H1 (cell line): ENCODE measurements at regions not wholly inside any gene's neighbourhood (a gene's known extent, or its start where the extent isn't known, plus 50 kb on each side); places are given as distances from the start of the nearest gene placed in this dataset.

Experiments
- CTCF ChIA-PET: fragments of 300-600 bp; sonication (Branson Sonifier 250); formaldehyde crosslinking; loops from one replicate; lab custom pipeline; 2021; ENCODE audit not compliant: partially characterized antibody; lab: Charles Lee
- POLR2A ChIA-PET: fragments of 300-600 bp; sonication (Branson Sonifier 250); formaldehyde crosslinking; loops from one replicate; lab custom pipeline; 2021; ENCODE audit warnings: inconsistent platforms; ENCODE audit not compliant: partially characterized antibody; lab: Charles Lee
- DNase-seq, 2 experiments: peaks; one replicate each; pipeline versions ENCODE4 v3.0.0 to v3.0.0-alpha.2; 2010 to 2022; ENCODE audit warnings: low spot score in 2 of 2, low read depth in 1 of 2, mixed read lengths in 1 of 2
- FAIRE-seq: peaks from 2 replicates; lab custom pipeline; 2011; peaks lifted over from hg19 to GRCh38; lab: Jason Lieb, UNC
- H2AFZ ChIP-seq: 2 replicates; pipeline ENCODE4 v1.8.1; 2012; ENCODE audit warnings: low read length, inconsistent platforms
- H2AK5ac ChIP-seq: 2 replicates; pipeline ENCODE4 v1.6.1; 2013; ENCODE audit warnings: low read depth, low read length
- H2BK120ac ChIP-seq: replicated peaks from 2 replicates; pipeline ENCODE3; 2013; ENCODE audit warnings: low read depth, low read length, inconsistent platforms
- H2BK12ac ChIP-seq: 2 replicates; pipeline ENCODE4 v1.6.1; 2013; ENCODE audit warnings: low read depth, low read length
- H2BK15ac ChIP-seq: 2 replicates; pipeline ENCODE4 v1.6.1; 2013; ENCODE audit warnings: low read length
- H2BK20ac ChIP-seq: 2 replicates; pipeline ENCODE4 v1.6.1; 2013; ENCODE audit warnings: low read length
- H2BK5ac ChIP-seq: 2 replicates; pipeline ENCODE4 v1.6.1; 2013; ENCODE audit warnings: low read depth, low read length
- H3K14ac ChIP-seq: 2 replicates; pipeline ENCODE4 v1.6.1; 2013; ENCODE audit warnings: inconsistent platforms; ENCODE audit not compliant: insufficient read length
- H3K18ac ChIP-seq: 2 replicates; pipeline ENCODE4 v1.6.1; 2013; ENCODE audit warnings: low read length; ENCODE audit errors: extremely low read depth
- H3K23ac ChIP-seq: 2 replicates; pipeline ENCODE4 v1.6.1; 2013; ENCODE audit warnings: inconsistent platforms; ENCODE audit not compliant: insufficient read length
- H3K23me2 ChIP-seq: 2 replicates; pipeline ENCODE4 v1.6.1; 2013; ENCODE audit warnings: low read depth, low read length
- H3K27ac ChIP-seq: 2 replicates; pipeline ENCODE4 v1.6.1; 2011; ENCODE audit warnings: low read depth, low read length, inconsistent platforms
- H3K27me3 ChIP-seq, 4 experiments: replicated peaks in 1 of 4; 1 replicate in 1 of 4; 2 replicates in 3 of 4; pipeline versions ENCODE4 v1.6.1 to v1.8.1; 2011 to 2013; ENCODE audit warnings: low read length in 3 of 4, mild to moderate bottlenecking in 3 of 4, inconsistent platforms in 2 of 4, mixed read lengths in 2 of 4, moderate library complexity in 1 of 4; ENCODE audit not compliant: control insufficient read depth in 3 of 4, insufficient read depth in 3 of 4; ENCODE audit errors: extremely low read depth in 1 of 4
- H3K36me3 ChIP-seq, 4 experiments: 2 replicates each; pipeline versions ENCODE4 v1.6.1 to v1.8.1; 2011 to 2013; ENCODE audit warnings: mild to moderate bottlenecking in 4 of 4, low read length in 3 of 4, moderate library complexity in 2 of 4, control low read depth in 1 of 4, inconsistent platforms in 1 of 4; ENCODE audit not compliant: insufficient read depth in 4 of 4, control insufficient read depth in 2 of 4
- H3K4ac ChIP-seq: replicated peaks from 2 replicates; pipeline ENCODE3; 2013; ENCODE audit warnings: low read length, low read depth, mixed read lengths, inconsistent platforms; ENCODE audit not compliant: insufficient read length
- H3K4me1 ChIP-seq, 4 experiments: replicated peaks in 1 of 4; 1 replicate in 1 of 4; 2 replicates in 3 of 4; pipeline versions ENCODE4 v1.6.1 to v1.8.1; 2011 to 2013; ENCODE audit warnings: low read length in 3 of 4, inconsistent platforms in 2 of 4, mixed read lengths in 1 of 4; ENCODE audit not compliant: insufficient read depth in 4 of 4, control insufficient read depth in 3 of 4
- H3K4me2 ChIP-seq, 2 experiments: 2 replicates each; pipeline versions ENCODE4 v1.6.1 to v1.8.1; 2011 to 2013; ENCODE audit warnings: low read depth in 2 of 2, low read length in 2 of 2, control low read depth in 1 of 2, inconsistent platforms in 1 of 2, mild to moderate bottlenecking in 1 of 2; ENCODE audit not compliant: insufficient read depth in 1 of 2
- H3K4me3 ChIP-seq, 4 experiments: fragments of 200-600, 300-600 bp in 1 of 4; sonication (generic), shearing (Covaris generic), sonication (Bioruptor Twin) in 1 of 4; 2 replicates each; pipeline versions ENCODE4 v1.5.1 to v1.8.1; 2011 to 2016; ENCODE audit warnings: low read length in 4 of 4, low read depth in 3 of 4, control low read depth in 2 of 4, inconsistent platforms in 2 of 4, mild to moderate bottlenecking in 2 of 4, mixed read lengths in 1 of 4, moderate library complexity in 1 of 4; ENCODE audit not compliant: insufficient read depth in 2 of 4; ENCODE audit errors: extremely low read depth in 1 of 4
- H3K56ac ChIP-seq: replicated peaks from 2 replicates; pipeline ENCODE3; 2013; ENCODE audit warnings: low read depth, mild to moderate bottlenecking, mixed read lengths, low read length, inconsistent platforms; ENCODE audit not compliant: insufficient read length
- H3K79me1 ChIP-seq: 2 replicates; pipeline ENCODE4 v1.6.1; 2013; ENCODE audit warnings: low read depth, low read length, control low read depth
- H3K79me2 ChIP-seq, 2 experiments: 2 replicates each; pipeline versions ENCODE4 v1.6.1 to v1.8.1; 2012 to 2013; ENCODE audit warnings: low read length in 2 of 2, mild to moderate bottlenecking in 2 of 2, inconsistent platforms in 1 of 2; ENCODE audit not compliant: insufficient read depth in 2 of 2, control insufficient read depth in 1 of 2
- H3K9ac ChIP-seq, 4 experiments: replicated peaks in 1 of 4; 1 replicate in 1 of 4; 2 replicates in 3 of 4; pipeline versions ENCODE4 v1.6.1 to v1.8.1; 2011 to 2013; ENCODE audit warnings: low read depth in 3 of 4, low read length in 3 of 4, control low read depth in 2 of 4, mild to moderate bottlenecking in 2 of 4, moderate library complexity in 2 of 4, inconsistent platforms in 1 of 4; ENCODE audit errors: extremely low read depth in 1 of 4
- H3K9me3 ChIP-seq, 2 experiments: 2 replicates each; pipeline versions ENCODE4 v1.6.1 to v1.8.1; 2012 to 2013; ENCODE audit warnings: mild to moderate bottlenecking in 2 of 2, moderate library complexity in 2 of 2, control low read depth in 1 of 2, inconsistent platforms in 1 of 2, low read depth in 1 of 2, low read length in 1 of 2, mixed read lengths in 1 of 2; ENCODE audit not compliant: insufficient read depth in 2 of 2
- H4K20me1 ChIP-seq, 2 experiments: replicated peaks in 1 of 2; 2 replicates each; pipeline versions ENCODE3 to v1.8.1; 2011 to 2013; ENCODE audit warnings: inconsistent platforms in 2 of 2, low read length in 2 of 2, mild to moderate bottlenecking in 1 of 2; ENCODE audit not compliant: insufficient read depth in 2 of 2, control insufficient read depth in 1 of 2
- H4K5ac ChIP-seq: 2 replicates; pipeline ENCODE4 v1.6.1; 2013; ENCODE audit warnings: low read length, low read depth, mixed read lengths, inconsistent platforms; ENCODE audit not compliant: insufficient read length
- H4K8ac ChIP-seq: 2 replicates; pipeline ENCODE4 v1.8.0; 2013; ENCODE audit warnings: mild to moderate bottlenecking, moderate library complexity, low read length, inconsistent platforms; ENCODE audit not compliant: insufficient read depth; ENCODE audit errors: extremely low read depth
- H4K91ac ChIP-seq: replicated peaks from 2 replicates; pipeline ENCODE3; 2013; ENCODE audit warnings: low read length, mixed read lengths, inconsistent platforms; ENCODE audit not compliant: insufficient read length
- POU5F1 ChIP-seq: IDR thresholded peaks from 2 replicates; pipeline ENCODE4 v1.6.1; 2011; ENCODE audit warnings: low read depth, mild to moderate bottlenecking, low read length, moderate library complexity
- SP4 ChIP-seq: IDR thresholded peaks from 2 replicates; pipeline ENCODE4 v1.6.1; 2012; ENCODE audit warnings: low read length, inconsistent platforms
- WGBS, 2 experiments: shearing (Covaris generic) in 1 of 2; methylation state at CpG; one replicate each; pipeline versions ENCODE4 v1.1.6 to v1.1.7; 2013 to 2015; ENCODE audit warnings: low lambda C conversion rate in 2 of 2, mixed read lengths in 2 of 2, inconsistent platforms in 1 of 2, low coverage in 1 of 2, missing lambda C conversion rate in 1 of 2; ENCODE audit not compliant: insufficient replicate concordance in 2 of 2, insufficient coverage in 1 of 2, insufficient read length in 1 of 2; ENCODE audit errors: extremely low coverage in 1 of 2, missing lambda C conversion rate in 1 of 2; 5-methylcytosine and 5-hydroxymethylcytosine counted together

DNA sequence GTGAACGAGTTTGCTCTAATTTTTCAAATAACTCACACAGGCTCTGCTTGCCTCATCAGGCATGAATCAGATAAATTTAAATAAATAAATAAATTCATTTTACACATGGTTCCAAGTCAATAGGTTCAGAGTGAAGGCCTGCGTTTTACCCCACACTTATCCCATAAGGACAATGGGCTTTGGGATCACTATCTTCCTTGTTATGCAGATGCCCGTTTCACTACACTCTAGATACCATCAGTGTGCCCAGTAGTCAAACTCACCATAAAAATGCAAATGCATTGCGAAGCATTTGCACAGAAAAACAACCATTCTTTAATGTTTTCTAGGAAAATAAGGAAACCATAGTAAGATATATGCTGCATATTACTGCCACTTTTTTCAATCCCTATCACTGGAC lies 155.9 kb upstream of the CCDC196 start:
- Histone ChIP-seq H3K4me2 (no peak overlapping the region), H4K20me1 (no peaks in the 10 kb centered on the region), H3K79me1 (no peaks in the 10 kb centered on the region), H3K4me1 (peaks cover 0 to 3% (median 0%) of the 10 kb centered on the region in 4 experiments; a peak in 1 of 7 replicates), H2AK5ac (no peak overlapping the region), H3K9ac (no peak overlapping the region), H3K23ac (no peak overlapping the region), H3K27ac (no peak overlapping the region), H3K18ac (no peak overlapping the region), H3K79me2 (no peaks in the 10 kb centered on the region), H3K23me2 (no peaks in the 10 kb centered on the region), H4K8ac (no peak overlapping the region), H3K9me3 (no peaks in the 10 kb centered on the region), H2BK12ac (no peak overlapping the region), H2BK5ac (no peak overlapping the region), H3K36me3 (no peaks in the 10 kb centered on the region), H4K91ac (no peak overlapping the region), H3K4ac (no peak overlapping the region), H4K5ac (no peak overlapping the region), H2BK20ac (no peak overlapping the region), H2BK15ac (no peak overlapping the region), H3K56ac (no peak overlapping the region), H3K4me3 (no peak overlapping the region), H2AFZ (no peak overlapping the region), H3K27me3 (no peaks in the 10 kb centered on the region), H2BK120ac (no peak overlapping the region), H3K14ac (no peak overlapping the region)
- TF ChIP-seq POU5F1 (peak; percentile 42; the same call in 1 of the 2 replicates), SP4 (no peak)
- ChIA-PET POLR2A (no interaction called here), CTCF (interaction anchor here (0.7 to 1.5 kb wide), 2 partner anchors 9 to 1125 kb away, joined by 3 to 5 read pairs; no protein-coding TSS in a partner anchor)
- DNase-seq (no peak), FAIRE-seq (no peak)
- WGBS, 2 experiments = 83% methylated on average over 4 of the region's 4 CpGs; no CpG with 5 or more reads in 1 of the 2 experiments
